Activated CD4-positive, alpha-beta memory T cell treated with anti-CD3 and anti-CD28 coated beads, Interleukin-2, amount 10 ng/mL, durations not matched to agents 7 days and 5 days (primary cell): ENCODE measurements at regions not wholly inside any gene's neighbourhood (a gene's known extent, or its start where the extent isn't known, plus 50 kb on each side); places are given as distances from the start of the nearest gene placed in this dataset.
"Not testable (repeated sequence)": the region's sequence is repeated elsewhere in the genome, so short reads cannot be mapped to it uniquely, and the experiment has no call there.

Experiments used
- CTCF ChIA-PET: fragments of 350-600 bp; sonication (Branson Sonifier 250); formaldehyde crosslinking; loops from one replicate; lab custom pipeline; 2021; ENCODE audit warnings: antibody characterized with exemption, inconsistent platforms; lab: Charles Lee
- POLR2A ChIA-PET: fragments of 350-600 bp; sonication (Branson Sonifier 250); formaldehyde crosslinking; loops from one replicate; lab custom pipeline; 2021; ENCODE audit warnings: antibody characterized with exemption; lab: Charles Lee
- DNase-seq: peaks from one replicate; pipeline ENCODE4 v3.0.0-alpha.2; 2020
- H3K27ac Mint-ChIP-seq: one replicate; pipeline ENCODE4 v1.8.0; 2021; ENCODE audit warnings: mild to moderate bottlenecking, mixed read lengths
- H3K27me3 Mint-ChIP-seq: one replicate; pipeline ENCODE4 v1.8.0; 2021; ENCODE audit warnings: mixed read lengths
- H3K36me3 Mint-ChIP-seq: one replicate; pipeline ENCODE4 v1.8.0; 2021; ENCODE audit warnings: low read depth, mixed read lengths
- H3K4me1 Mint-ChIP-seq: one replicate; pipeline ENCODE4 v1.8.0; 2021; ENCODE audit warnings: mixed read lengths
- H3K4me3 Mint-ChIP-seq: one replicate; pipeline ENCODE4 v1.8.0; 2021; ENCODE audit warnings: mild to moderate bottlenecking, mixed read lengths
- H3K9me3 Mint-ChIP-seq: one replicate; pipeline ENCODE4 v1.8.0; 2021; ENCODE audit warnings: mixed read lengths

GRCh38 chr6:71360556-71361335 lies 72.1 kb downstream of the OGFRL1 start:
- H3K9me3 Mint-ChIP-seq, H3K27ac Mint-ChIP-seq, CTCF ChIA-PET, H3K4me1 Mint-ChIP-seq, H3K36me3 Mint-ChIP-seq, DNase-seq, POLR2A ChIA-PET, H3K4me3 Mint-ChIP-seq: not testable (repeated sequence)
- H3K27me3 Mint-ChIP-seq = peaks cover 24% of the 10 kb centered on the region

GRCh38 chr6:71364889-71365542 lies 76.4 kb downstream of the OGFRL1 start:
- H3K9me3 Mint-ChIP-seq = no peaks in the 10 kb centered on the region
- CTCF ChIA-PET = no interaction called here
- no peaks in the 10 kb centered on the region for H3K36me3 Mint-ChIP-seq
- H3K27ac Mint-ChIP-seq = no peak overlapping the region
- POLR2A ChIA-PET = no interaction called here
- H3K4me1 Mint-ChIP-seq = peaks cover 17% of the 10 kb centered on the region
- peaks cover 4% of the 10 kb centered on the region for H3K27me3 Mint-ChIP-seq
- DNase-seq = no peak
- H3K4me3 Mint-ChIP-seq = no peak overlapping the region

GRCh38 chr6:71367756-71368155 lies 79.1 kb downstream of the OGFRL1 start:
- CTCF ChIA-PET = no interaction called here
- H3K27ac Mint-ChIP-seq = no peak overlapping the region

GRCh38 chr6:71368284-71368683 lies 79.7 kb downstream of the OGFRL1 start:
- Mint-ChIP-seq H3K4me3 (no peak overlapping the region), H3K27ac (no peak overlapping the region)

More at GRCh38 chr6:71367756-71368155, 79.1 kb downstream of the OGFRL1 start:
- no peaks in the 10 kb centered on the region for H3K36me3 Mint-ChIP-seq
- peaks cover 17% of the 10 kb centered on the region for H3K4me1 Mint-ChIP-seq
- POLR2A ChIA-PET = no interaction called here
- no peak for DNase-seq
- no peak overlapping the region for H3K4me3 Mint-ChIP-seq
- peaks cover 5% of the 10 kb centered on the region for H3K27me3 Mint-ChIP-seq
- no peaks in the 10 kb centered on the region for H3K9me3 Mint-ChIP-seq

GRCh38 chr6:71371559-71371958 lies 82.9 kb downstream of the OGFRL1 start:
- POLR2A ChIA-PET = no interaction called here
- Mint-ChIP-seq H3K4me3 (no peak overlapping the region), H3K9me3 (no peaks in the 10 kb centered on the region), H3K27ac (no peak overlapping the region), H3K36me3 (no peaks in the 10 kb centered on the region), H3K4me1 (peaks cover 13% of the 10 kb centered on the region), H3K27me3 (peaks cover 14% of the 10 kb centered on the region)
- CTCF ChIA-PET = no interaction called here
- DNase-seq = no peak

More at GRCh38 chr6:71368284-71368683, 79.7 kb downstream of the OGFRL1 start:
- DNase-seq = no peak
- H3K4me1 Mint-ChIP-seq = peaks cover 17% of the 10 kb centered on the region
- no peaks in the 10 kb centered on the region for H3K36me3 Mint-ChIP-seq
- ChIA-PET CTCF (no interaction called here), POLR2A (no interaction called here)
- H3K27me3 Mint-ChIP-seq = peaks cover 5% of the 10 kb centered on the region
- H3K9me3 Mint-ChIP-seq = no peaks in the 10 kb centered on the region

- Mint-ChIP-seq H3K36me3 (no peaks in the 10 kb centered on the region), H3K4me1 (no peaks in the 10 kb centered on the region), H3K9me3 (no peaks in the 10 kb centered on the region), H3K27ac (no peak overlapping the region), H3K4me3 (no peak overlapping the region), H3K27me3 (peaks cover 19% of the 10 kb centered on the region)
- CTCF ChIA-PET = no interaction called here
- no peak for DNase-seq
- POLR2A ChIA-PET = no interaction called here
Observed at GRCh38 chr6:71373943-71374342, 85.3 kb downstream of the OGFRL1 start.

- H3K27ac Mint-ChIP-seq = no peak overlapping the region
- no peaks in the 10 kb centered on the region for H3K36me3 Mint-ChIP-seq
- CTCF ChIA-PET = no interaction called here
- no peaks in the 10 kb centered on the region for H3K4me1 Mint-ChIP-seq
- peaks cover 17% of the 10 kb centered on the region for H3K27me3 Mint-ChIP-seq
- POLR2A ChIA-PET = no interaction called here
- DNase-seq = no peak
- no peak overlapping the region for H3K4me3 Mint-ChIP-seq
- no peaks in the 10 kb centered on the region for H3K9me3 Mint-ChIP-seq
Observed at GRCh38 chr6:71375676-71376075, 87.1 kb downstream of the OGFRL1 start.

GRCh38 chr6:71376830-71377229 lies 88.2 kb downstream of the OGFRL1 start:
- Mint-ChIP-seq H3K9me3 (no peaks in the 10 kb centered on the region), H3K36me3 (no peaks in the 10 kb centered on the region), H3K4me3 (no peak overlapping the region), H3K27me3 (peaks cover 14% of the 10 kb centered on the region), H3K4me1 (no peaks in the 10 kb centered on the region), H3K27ac (no peak overlapping the region)
- ChIA-PET POLR2A (no interaction called here), CTCF (no interaction called here)
- DNase-seq = no peak

GRCh38 chr6:71383476-71383875 lies 94.9 kb downstream of the OGFRL1 start:
- no peak for DNase-seq
- Mint-ChIP-seq H3K36me3 (no peaks in the 10 kb centered on the region), H3K9me3 (no peaks in the 10 kb centered on the region), H3K4me3 (no peak overlapping the region), H3K27me3 (peaks cover 4% of the 10 kb centered on the region), H3K27ac (no peak overlapping the region), H3K4me1 (no peaks in the 10 kb centered on the region)
- ChIA-PET POLR2A (no interaction called here), CTCF (interaction anchor here (0.8 kb wide), 1 partner anchor 90 kb away, joined by 3 read pairs; no protein-coding TSS in a partner anchor)

- Mint-ChIP-seq H3K27me3 (peaks cover 3% of the 10 kb centered on the region), H3K4me1 (no peaks in the 10 kb centered on the region), H3K27ac (no peak overlapping the region), H3K4me3 (no peak overlapping the region), H3K36me3 (no peaks in the 10 kb centered on the region), H3K9me3 (no peaks in the 10 kb centered on the region)
- ChIA-PET POLR2A (no interaction called here), CTCF (interaction anchor here (0.8 kb wide), 1 partner anchor 90 kb away, joined by 3 read pairs; no protein-coding TSS in a partner anchor)
- no peak for DNase-seq
Observed at GRCh38 chr6:71383901-71384489, 95.4 kb downstream of the OGFRL1 start.

- ChIA-PET CTCF (interaction anchor here (0.6 kb wide), 1 partner anchor 559 kb away, joined by 3 read pairs; no protein-coding TSS in a partner anchor), POLR2A (no interaction called here)
- Mint-ChIP-seq H3K36me3 (no peaks in the 10 kb centered on the region), H3K4me1 (no peaks in the 10 kb centered on the region), H3K4me3 (no peak overlapping the region), H3K9me3 (no peaks in the 10 kb centered on the region), H3K27ac (no peak overlapping the region), H3K27me3 (peaks cover 3% of the 10 kb centered on the region)
- no peak for DNase-seq
Observed at GRCh38 chr6:71385111-71385822, 96.7 kb downstream of the OGFRL1 start.

GRCh38 chr6:71386215-71386614 lies 97.6 kb downstream of the OGFRL1 start:
- H3K27ac Mint-ChIP-seq = no peak overlapping the region
- peaks cover 3% of the 10 kb centered on the region for H3K27me3 Mint-ChIP-seq
- no peak for DNase-seq
- no peaks in the 10 kb centered on the region for H3K36me3 Mint-ChIP-seq
- no peak overlapping the region for H3K4me3 Mint-ChIP-seq
- ChIA-PET POLR2A (no interaction called here), CTCF (interaction anchor here (0.6 kb wide), 2 partner anchors 124 to 560 kb away, joined by 3 read pairs; no protein-coding TSS in a partner anchor)
- H3K4me1 Mint-ChIP-seq = no peaks in the 10 kb centered on the region
- H3K9me3 Mint-ChIP-seq = no peaks in the 10 kb centered on the region

GRCh38 chr6:71387179-71387578 lies 98.6 kb downstream of the OGFRL1 start:
- H3K36me3 Mint-ChIP-seq = no peaks in the 10 kb centered on the region
- H3K27me3 Mint-ChIP-seq = peaks cover 11% of the 10 kb centered on the region
- H3K9me3 Mint-ChIP-seq = no peaks in the 10 kb centered on the region
- ChIA-PET POLR2A (no interaction called here), CTCF (no interaction called here)
- no peak overlapping the region for H3K4me3 Mint-ChIP-seq
- no peaks in the 10 kb centered on the region for H3K4me1 Mint-ChIP-seq
- DNase-seq = no peak
- H3K27ac Mint-ChIP-seq = no peak overlapping the region
